Activated naive CD8-positive, alpha-beta T cell treated with anti-CD3 and anti-CD28 coated beads, Interleukin-2, amount 10 ng/mL, durations not matched to agents 7 days and 5 days (primary cell): ENCODE measurements at regions not wholly inside any gene's neighbourhood (a gene's known extent, or its start where the extent isn't known, plus 50 kb on each side); places are given as distances from the start of the nearest gene placed in this dataset.

ENCODE experiments used
- ATAC-seq: fragments of 150-1000 bp; cut with Tn5 transposase; one replicate; pipeline ENCODE4 v1.10.0; 2021; ENCODE audit warnings: low read depth, moderate library complexity
- POLR2A ChIA-PET: fragments of 350-600 bp; sonication (Branson Sonifier 250); formaldehyde crosslinking; loops from one replicate; lab custom pipeline; 2021; ENCODE audit warnings: antibody characterized with exemption; lab: Charles Lee
- DNase-seq: peaks from one replicate; pipeline ENCODE4 v3.0.0; 2021
- H3K27ac Mint-ChIP-seq: one replicate; pipeline ENCODE4 v1.8.0; 2022; ENCODE audit warnings: mild to moderate bottlenecking, mixed read lengths
- H3K27me3 Mint-ChIP-seq: one replicate; pipeline ENCODE4 v1.8.0; 2022; ENCODE audit warnings: mild to moderate bottlenecking, moderate library complexity, mixed read lengths
- H3K36me3 Mint-ChIP-seq: one replicate; pipeline ENCODE4 v1.8.0; 2021; ENCODE audit warnings: mild to moderate bottlenecking, mixed read lengths
- H3K4me1 Mint-ChIP-seq: one replicate; pipeline ENCODE4 v1.8.0; 2021; ENCODE audit warnings: mixed read lengths
- H3K4me3 Mint-ChIP-seq: one replicate; pipeline ENCODE4 v1.8.0; 2022; ENCODE audit warnings: mild to moderate bottlenecking, moderate library complexity, mixed read lengths
- H3K9me3 Mint-ChIP-seq: one replicate; pipeline ENCODE4 v1.8.0; 2021; ENCODE audit warnings: mixed read lengths

DNA sequence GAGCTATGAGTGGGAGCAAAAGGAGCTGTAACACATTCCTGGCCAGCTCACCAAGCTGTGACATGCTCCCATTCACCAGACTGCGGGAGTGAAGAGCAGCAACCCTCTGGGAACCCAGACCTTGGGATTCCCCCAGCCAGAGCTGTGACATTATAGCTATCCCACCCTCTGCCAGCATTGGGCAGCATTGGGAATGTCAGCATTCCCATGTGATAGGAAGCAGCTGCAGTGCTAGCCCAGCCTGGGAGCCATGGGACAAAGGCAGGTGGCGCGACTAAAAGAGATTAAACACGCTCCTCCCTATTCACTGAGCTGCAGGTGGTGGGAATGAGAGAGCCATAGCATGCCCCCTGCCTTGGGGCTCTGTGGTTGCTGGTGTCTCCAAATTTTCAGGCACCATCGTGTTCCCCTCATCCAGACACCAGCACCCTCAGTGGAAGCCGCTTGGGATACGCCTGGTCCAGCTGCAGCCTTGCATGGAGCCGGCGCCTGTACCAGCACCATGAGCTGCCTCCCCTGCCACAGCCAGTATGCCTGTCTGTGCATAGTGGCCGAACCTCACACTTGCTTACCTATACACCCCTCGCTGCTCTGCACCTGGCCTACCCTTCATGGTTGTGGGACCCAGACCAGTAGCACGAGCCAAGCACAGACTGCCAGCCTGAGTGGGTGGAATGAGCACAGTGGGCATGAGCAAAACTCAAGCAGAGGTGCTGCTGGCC lies 695.6 kb upstream of the GCFC2 start:
- H3K27ac Mint-ChIP-seq = no peak overlapping the region
- no peaks in the 10 kb centered on the region for H3K36me3 Mint-ChIP-seq
- H3K4me3 Mint-ChIP-seq = no peak overlapping the region
- DNase-seq (no peak), ATAC-seq (no peak)
- H3K27me3 Mint-ChIP-seq = no peaks in the 10 kb centered on the region
- no peaks in the 10 kb centered on the region for H3K4me1 Mint-ChIP-seq
- H3K9me3 Mint-ChIP-seq = peaks cover 6% of the 10 kb centered on the region
- POLR2A ChIA-PET = no interaction called here

DNA sequence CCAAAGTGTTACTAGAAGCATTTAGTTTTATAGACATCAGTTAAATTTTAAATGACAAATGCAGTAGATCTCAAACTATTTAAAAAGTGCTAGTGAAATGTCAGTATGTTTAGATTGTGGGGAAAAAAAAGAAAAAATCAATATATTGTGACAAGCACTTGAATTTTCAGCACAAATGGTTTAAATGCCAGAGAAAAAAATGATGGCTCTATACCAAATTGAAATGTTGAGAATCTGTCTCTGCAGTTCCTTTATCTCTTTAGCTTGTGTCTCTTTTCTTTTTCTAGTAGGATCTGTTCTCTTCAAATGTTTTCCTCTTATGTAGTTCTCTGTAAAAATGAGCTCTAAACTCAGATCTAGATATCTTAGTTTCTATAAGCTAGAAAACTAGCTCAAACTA lies 682.6 kb upstream of the GCFC2 start:
- ATAC-seq = no peak
- Mint-ChIP-seq H3K27ac (no peak overlapping the region), H3K4me3 (no peak overlapping the region), H3K4me1 (no peaks in the 10 kb centered on the region), H3K27me3 (no peaks in the 10 kb centered on the region), H3K36me3 (no peaks in the 10 kb centered on the region), H3K9me3 (peaks cover 1% of the 10 kb centered on the region)
- no peak for DNase-seq
- POLR2A ChIA-PET = no interaction called here

DNA sequence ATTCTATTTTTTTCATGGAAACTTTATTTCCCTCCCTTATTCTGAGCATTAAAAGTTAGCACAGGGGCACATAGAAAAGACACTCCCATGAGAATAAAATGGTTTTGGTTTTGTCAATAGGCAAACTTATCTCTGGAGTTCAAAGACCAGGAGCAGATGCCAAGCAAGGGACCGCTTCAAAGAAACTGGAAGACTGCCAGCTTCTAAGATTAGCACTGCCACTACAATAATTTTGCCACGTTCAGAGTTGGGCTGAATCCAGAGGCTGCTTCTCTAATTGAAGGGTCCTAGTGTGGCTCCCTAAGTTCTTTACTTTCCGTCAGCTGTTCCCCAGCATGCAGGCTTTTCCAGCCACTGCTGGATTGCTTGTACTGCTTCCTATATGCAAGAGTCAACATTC lies 681.0 kb upstream of the GCFC2 start:
- H3K27ac Mint-ChIP-seq = no peak overlapping the region
- ATAC-seq (no peak), DNase-seq (no peak)
- no peak overlapping the region for H3K4me3 Mint-ChIP-seq
- POLR2A ChIA-PET = no interaction called here
- no peaks in the 10 kb centered on the region for H3K4me1 Mint-ChIP-seq
- no peaks in the 10 kb centered on the region for H3K36me3 Mint-ChIP-seq
- H3K27me3 Mint-ChIP-seq = no peaks in the 10 kb centered on the region
- peaks cover 1% of the 10 kb centered on the region for H3K9me3 Mint-ChIP-seq

DNA sequence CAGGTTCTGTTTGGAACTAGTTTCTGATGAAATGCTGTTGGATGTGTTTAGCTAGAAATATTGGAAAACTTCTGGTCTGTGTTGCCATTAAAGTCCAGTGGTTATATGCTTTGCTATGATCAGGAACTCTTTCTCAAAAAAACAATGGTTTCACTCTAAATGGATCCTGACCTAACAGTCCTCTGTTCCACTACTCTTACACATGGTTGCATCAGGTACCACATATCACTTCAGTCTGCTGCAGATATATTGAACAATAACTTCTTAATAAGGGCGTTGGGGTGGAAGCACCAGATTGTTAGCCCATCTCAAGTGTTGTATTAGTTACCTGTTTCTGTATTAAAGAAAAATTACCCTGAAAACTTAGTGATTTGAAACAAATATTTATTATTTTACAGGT lies 676.6 kb upstream of the GCFC2 start:
- no peaks in the 10 kb centered on the region for H3K4me1 Mint-ChIP-seq
- no peak overlapping the region for H3K27ac Mint-ChIP-seq
- no peak for ATAC-seq
- H3K9me3 Mint-ChIP-seq = no peaks in the 10 kb centered on the region
- POLR2A ChIA-PET = no interaction called here
- no peak for DNase-seq
- H3K36me3 Mint-ChIP-seq = no peaks in the 10 kb centered on the region
- no peak overlapping the region for H3K4me3 Mint-ChIP-seq
- H3K27me3 Mint-ChIP-seq = no peaks in the 10 kb centered on the region

DNA sequence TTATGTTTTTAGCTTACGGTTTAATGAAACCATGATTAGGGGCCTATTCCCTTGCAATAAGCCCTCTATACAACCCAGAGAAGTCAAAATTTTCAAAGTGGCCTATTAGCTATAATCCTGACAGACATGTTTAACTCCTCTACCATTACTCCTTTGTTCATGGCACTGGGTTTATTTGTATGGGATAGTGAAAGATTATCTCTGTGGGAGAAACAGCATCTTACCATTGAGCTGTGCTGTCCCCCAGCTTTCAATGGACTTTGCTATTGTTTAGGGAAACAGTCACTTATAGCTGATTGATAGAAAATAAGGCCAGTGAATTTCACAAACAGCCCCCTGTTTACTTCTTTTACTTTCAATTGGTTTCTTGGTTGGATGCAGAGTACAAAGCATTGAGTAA lies 675.2 kb upstream of the GCFC2 start:
- Mint-ChIP-seq H3K4me1 (no peaks in the 10 kb centered on the region), H3K4me3 (no peak overlapping the region), H3K27ac (no peak overlapping the region), H3K9me3 (no peaks in the 10 kb centered on the region), H3K36me3 (no peaks in the 10 kb centered on the region), H3K27me3 (no peaks in the 10 kb centered on the region)
- POLR2A ChIA-PET = no interaction called here
- no peak for ATAC-seq
- DNase-seq = no peak

DNA sequence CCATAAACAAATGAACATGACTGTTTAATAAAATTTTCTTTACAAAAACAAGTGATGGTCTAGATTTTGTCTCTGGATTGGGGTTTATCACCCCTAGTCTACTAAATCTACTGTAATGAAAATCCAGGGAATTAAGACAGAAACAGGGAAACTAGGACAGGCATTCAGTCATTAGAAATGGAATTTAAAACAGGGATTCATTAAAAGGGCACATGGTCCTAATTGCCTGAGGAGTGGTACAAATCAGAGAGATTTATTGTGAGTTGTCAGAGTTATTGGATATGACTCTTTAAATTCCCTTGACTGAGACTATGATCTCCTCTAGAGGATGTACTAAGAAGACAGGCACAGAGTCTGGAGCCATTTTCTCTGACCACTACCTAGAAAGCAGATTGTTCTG lies 670.9 kb upstream of the GCFC2 start:
- Mint-ChIP-seq H3K27ac (no peak overlapping the region), H3K27me3 (no peaks in the 10 kb centered on the region), H3K9me3 (peaks cover 1% of the 10 kb centered on the region), H3K36me3 (no peaks in the 10 kb centered on the region), H3K4me3 (no peak overlapping the region), H3K4me1 (no peaks in the 10 kb centered on the region)
- no peak for DNase-seq
- POLR2A ChIA-PET = no interaction called here
- no peak for ATAC-seq

DNA sequence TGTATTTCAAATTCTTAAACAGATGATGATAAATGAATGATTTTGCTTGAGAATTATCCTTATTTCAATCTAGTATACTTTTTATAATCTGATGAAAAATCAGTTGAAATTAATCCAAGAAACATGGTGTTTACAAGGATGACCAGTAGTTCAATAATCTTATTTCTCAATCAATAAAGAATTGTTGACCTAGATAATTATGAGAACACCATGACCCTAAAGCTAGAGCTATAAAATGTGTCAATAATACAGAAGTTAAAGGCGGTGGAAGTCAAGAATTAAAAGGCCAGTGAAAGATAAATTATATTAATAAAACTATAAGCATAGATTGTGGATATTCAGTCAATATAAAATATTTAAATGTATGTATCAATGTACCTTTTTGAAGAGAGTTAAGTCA lies 667.4 kb upstream of the GCFC2 start:
- Mint-ChIP-seq H3K4me1 (no peaks in the 10 kb centered on the region), H3K9me3 (peaks cover 1% of the 10 kb centered on the region), H3K27ac (no peak overlapping the region), H3K27me3 (no peaks in the 10 kb centered on the region), H3K36me3 (no peaks in the 10 kb centered on the region), H3K4me3 (no peak overlapping the region)
- ATAC-seq = no peak
- no peak for DNase-seq
- POLR2A ChIA-PET = no interaction called here

DNA sequence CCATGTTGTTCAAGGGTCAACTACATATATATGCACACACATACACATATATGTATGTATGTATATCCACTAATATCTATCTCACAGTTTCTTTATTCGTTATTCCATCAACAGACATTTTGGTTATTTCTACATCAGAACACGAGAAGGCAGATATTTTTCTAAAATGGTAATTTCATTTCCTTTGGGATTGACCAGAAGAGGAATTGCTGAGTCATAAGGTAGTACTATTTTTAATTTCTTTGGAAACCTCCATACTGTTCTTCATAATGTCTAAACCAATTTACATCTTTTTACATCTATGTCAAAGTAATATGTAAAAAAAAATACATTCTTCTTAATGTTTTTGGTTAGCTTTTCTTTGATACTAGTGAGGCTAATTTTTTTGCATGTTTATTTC lies 630.7 kb upstream of the GCFC2 start:
- H3K9me3 Mint-ChIP-seq = no peaks in the 10 kb centered on the region
- H3K27ac Mint-ChIP-seq = no peak overlapping the region
- POLR2A ChIA-PET = no interaction called here
- no peaks in the 10 kb centered on the region for H3K36me3 Mint-ChIP-seq
- no peaks in the 10 kb centered on the region for H3K27me3 Mint-ChIP-seq
- DNase-seq = no peak
- no peak for ATAC-seq
- no peak overlapping the region for H3K4me3 Mint-ChIP-seq
- no peaks in the 10 kb centered on the region for H3K4me1 Mint-ChIP-seq

DNA sequence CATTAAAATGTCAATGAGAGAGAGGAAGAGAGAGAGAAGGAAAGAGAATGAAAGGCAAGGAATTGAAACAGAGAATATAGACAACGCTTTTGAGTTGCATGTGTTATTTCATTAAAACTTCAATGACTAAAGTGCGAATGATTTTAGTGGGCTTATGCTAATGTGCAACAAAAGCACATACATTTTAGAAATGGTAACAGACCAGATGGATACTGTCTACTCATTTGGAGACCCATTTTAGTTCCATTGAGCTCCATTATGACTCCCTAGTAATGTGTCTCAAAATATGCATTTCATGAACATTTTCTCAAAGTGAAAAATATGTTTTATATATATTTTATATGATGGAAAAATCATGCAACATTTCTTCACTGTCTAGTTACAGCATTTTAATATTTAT lies 622.2 kb upstream of the GCFC2 start:
- Mint-ChIP-seq H3K9me3 (no peaks in the 10 kb centered on the region), H3K27me3 (no peaks in the 10 kb centered on the region), H3K36me3 (no peaks in the 10 kb centered on the region), H3K4me1 (no peaks in the 10 kb centered on the region), H3K4me3 (no peak overlapping the region), H3K27ac (no peak overlapping the region)
- POLR2A ChIA-PET = no interaction called here
- no peak for DNase-seq
- no peak for ATAC-seq

DNA sequence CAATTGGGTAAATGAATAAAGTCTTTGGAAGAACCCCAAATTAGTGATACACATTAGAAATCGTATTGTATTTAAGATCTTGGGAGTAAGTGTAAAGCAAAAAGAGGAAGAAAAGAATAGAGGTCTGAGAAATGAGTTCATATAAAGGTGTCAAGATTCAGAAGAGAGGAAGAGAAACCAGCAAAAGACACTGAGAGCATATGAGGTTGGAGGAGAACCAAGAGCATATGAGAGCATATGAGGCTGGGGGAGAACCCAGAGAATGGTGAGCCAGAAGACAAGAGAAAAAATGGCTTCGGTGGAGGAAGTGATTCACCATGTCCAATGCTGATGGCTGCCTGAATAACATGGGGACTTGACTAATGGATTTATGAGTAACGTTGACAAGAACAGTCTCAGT lies 620.1 kb upstream of the GCFC2 start:
- no peaks in the 10 kb centered on the region for H3K36me3 Mint-ChIP-seq
- H3K9me3 Mint-ChIP-seq = no peaks in the 10 kb centered on the region
- no peak overlapping the region for H3K27ac Mint-ChIP-seq
- H3K4me3 Mint-ChIP-seq = no peak overlapping the region
- no peaks in the 10 kb centered on the region for H3K4me1 Mint-ChIP-seq
- DNase-seq (no peak), ATAC-seq (no peak)
- no peaks in the 10 kb centered on the region for H3K27me3 Mint-ChIP-seq
- POLR2A ChIA-PET = no interaction called here

DNA sequence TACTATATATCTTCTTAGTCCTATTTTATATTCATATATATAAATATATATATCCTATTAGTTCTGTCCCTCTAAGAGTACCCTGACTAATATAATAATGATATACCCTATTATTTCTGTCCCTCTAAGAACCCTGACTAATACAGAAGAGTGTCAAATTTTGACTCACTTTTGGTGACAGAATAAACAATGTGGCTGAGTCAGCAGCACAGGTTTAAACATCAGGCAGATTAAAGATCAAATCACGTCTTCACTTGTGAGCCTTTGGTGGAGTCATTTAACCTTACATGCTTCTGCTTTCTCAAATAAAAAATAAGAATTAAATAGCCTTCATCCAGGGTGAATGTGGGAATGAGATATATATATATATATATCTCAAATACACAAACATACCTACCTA lies 615.9 kb upstream of the GCFC2 start:
- no peak overlapping the region for H3K27ac Mint-ChIP-seq
- H3K27me3 Mint-ChIP-seq = no peaks in the 10 kb centered on the region

DNA sequence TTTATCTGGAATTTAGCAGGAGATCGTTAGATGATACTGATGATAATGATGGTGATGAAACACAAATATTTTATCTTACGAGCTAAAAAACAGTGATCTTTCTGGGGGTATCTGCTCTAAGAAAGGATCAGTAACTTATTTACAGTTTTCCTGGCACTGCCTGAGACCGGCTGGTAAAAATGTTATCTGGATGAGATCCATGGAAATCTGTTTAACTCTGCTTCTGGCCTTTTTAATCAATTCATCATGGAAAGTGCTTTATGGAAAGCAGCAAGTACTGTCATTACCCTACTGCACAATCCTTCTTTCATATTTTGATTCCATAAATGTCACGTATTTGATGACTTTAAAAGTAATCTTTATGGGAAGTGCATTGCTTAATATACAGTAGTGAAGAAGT lies 612.7 kb upstream of the GCFC2 start:
- Mint-ChIP-seq H3K4me1 (no peaks in the 10 kb centered on the region), H3K9me3 (peaks cover 2% of the 10 kb centered on the region), H3K36me3 (no peaks in the 10 kb centered on the region), H3K27me3 (no peaks in the 10 kb centered on the region), H3K4me3 (no peak overlapping the region), H3K27ac (no peak overlapping the region)
- POLR2A ChIA-PET = no interaction called here
- no peak for DNase-seq
- ATAC-seq = no peak

More for the DNA sequence above, 615.9 kb upstream of the GCFC2 start:
- Mint-ChIP-seq H3K4me1 (no peaks in the 10 kb centered on the region), H3K9me3 (no peaks in the 10 kb centered on the region), H3K4me3 (no peak overlapping the region), H3K36me3 (no peaks in the 10 kb centered on the region)
- POLR2A ChIA-PET = no interaction called here
- ATAC-seq (no peak), DNase-seq (no peak)

DNA sequence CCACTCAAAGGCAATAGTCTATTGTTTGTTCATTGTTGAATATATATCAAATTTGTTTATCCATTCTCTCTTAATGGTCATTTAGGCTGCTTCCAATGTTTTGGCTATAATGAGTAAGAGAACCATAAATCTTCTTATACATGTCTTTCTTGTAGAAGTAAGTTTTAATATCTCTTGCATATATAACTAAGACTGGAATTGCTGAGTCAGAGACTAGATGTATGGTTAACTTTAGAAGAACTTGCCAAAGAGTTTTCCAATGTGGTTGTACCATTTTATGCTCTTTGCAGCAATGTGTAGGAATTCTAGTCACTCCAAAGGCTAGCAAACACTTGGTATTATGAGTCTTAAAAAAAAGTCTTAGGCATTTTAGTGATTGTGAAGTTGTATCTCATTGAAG lies 610.0 kb upstream of the GCFC2 start:
- no peaks in the 10 kb centered on the region for H3K4me1 Mint-ChIP-seq
- POLR2A ChIA-PET = no interaction called here
- H3K9me3 Mint-ChIP-seq = peaks cover 5% of the 10 kb centered on the region
- H3K4me3 Mint-ChIP-seq = no peak overlapping the region
- no peak for ATAC-seq
- H3K27me3 Mint-ChIP-seq = no peaks in the 10 kb centered on the region
- H3K27ac Mint-ChIP-seq = no peak overlapping the region
- DNase-seq = no peak
- H3K36me3 Mint-ChIP-seq = no peaks in the 10 kb centered on the region

DNA sequence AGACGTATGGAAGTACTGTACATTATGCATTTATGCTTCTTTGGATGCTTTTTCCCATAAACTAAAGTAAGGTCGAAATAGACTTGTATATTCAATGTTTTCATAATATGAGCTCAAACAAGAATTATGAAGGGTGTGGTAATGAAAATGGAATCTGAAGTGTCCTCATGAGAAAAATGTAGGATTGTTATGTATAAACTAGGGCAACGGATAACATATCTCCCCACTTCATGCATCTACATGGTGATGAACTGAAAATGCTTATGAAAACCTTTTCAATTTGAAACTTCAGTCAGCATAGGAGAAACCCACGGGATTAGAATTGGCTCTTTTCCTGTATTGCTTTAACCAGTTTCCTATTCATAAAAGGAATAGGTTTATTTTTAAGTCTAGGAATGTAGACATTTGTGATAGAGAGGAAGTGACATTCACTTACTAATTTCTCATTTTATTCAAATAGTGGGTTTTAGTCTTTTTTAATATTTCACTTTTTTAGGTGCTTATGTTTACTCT lies 608.2 kb upstream of the GCFC2 start:
- Mint-ChIP-seq H3K4me3 (no peak overlapping the region), H3K27ac (no peak overlapping the region), H3K9me3 (peaks cover 8% of the 10 kb centered on the region), H3K36me3 (no peaks in the 10 kb centered on the region), H3K4me1 (no peaks in the 10 kb centered on the region), H3K27me3 (no peaks in the 10 kb centered on the region)
- DNase-seq = no peak
- ATAC-seq = no peak
- POLR2A ChIA-PET = no interaction called here

DNA sequence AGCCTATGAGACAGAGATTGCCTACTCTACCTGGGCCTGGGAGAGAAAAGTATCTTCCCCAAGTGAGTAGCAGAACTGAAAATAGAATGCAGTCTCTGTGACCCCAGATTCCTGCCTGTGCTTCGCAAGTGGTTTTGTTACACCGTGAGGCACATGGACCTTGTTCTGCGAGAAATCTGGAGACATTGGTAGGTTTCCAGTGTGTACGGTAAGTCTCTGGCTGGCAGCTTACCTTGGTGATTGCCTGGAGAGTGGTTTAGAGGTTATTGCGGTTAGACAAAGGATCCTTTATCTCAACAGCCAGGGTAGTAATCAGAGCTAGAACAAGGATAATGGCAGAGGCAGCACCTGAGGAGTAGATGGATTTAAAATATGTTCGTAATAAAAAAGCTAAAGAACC lies 606.0 kb upstream of the GCFC2 start:
- no peak for ATAC-seq
- Mint-ChIP-seq H3K4me1 (no peaks in the 10 kb centered on the region), H3K27ac (no peak overlapping the region), H3K27me3 (no peaks in the 10 kb centered on the region), H3K36me3 (no peaks in the 10 kb centered on the region), H3K9me3 (peaks cover 8% of the 10 kb centered on the region), H3K4me3 (no peak overlapping the region)
- POLR2A ChIA-PET = no interaction called here
- no peak for DNase-seq
